BE2C (cell line): ENCODE measurements at regions not wholly inside any gene's neighbourhood (a gene's known extent, or its start where the extent isn't known, plus 50 kb on each side); places are given as distances from the start of the nearest gene placed in this dataset.
"Not testable (repeated sequence)": the region's sequence is repeated elsewhere in the genome, so short reads cannot be mapped to it uniquely, and the experiment has no call there.

Source experiments
- DNase-seq: peaks from one replicate; pipeline ENCODE4 v3.0.0-alpha.2; 2020
- H3K27me3 ChIP-seq: fragments of 250-450 bp; sonication (Bioruptor Pico); 2 replicates; pipeline ENCODE4 v1.5.1; 2020; ENCODE audit warnings: mild to moderate bottlenecking
- H3K36me3 ChIP-seq: fragments of 250-450 bp; sonication (Bioruptor Pico); 2 replicates; pipeline ENCODE4 v1.5.1; 2020; ENCODE audit warnings: mild to moderate bottlenecking
- H3K4me1 ChIP-seq: fragments of 250-450 bp; sonication (Bioruptor Pico); 2 replicates; pipeline ENCODE4 v1.5.1; 2020
- H3K4me3 ChIP-seq: 2 replicates; pipeline ENCODE4 v1.5.1; 2011; ENCODE audit warnings: low read depth, low read length
- H3K9me3 ChIP-seq: fragments of 250-450 bp; sonication (Bioruptor Pico); 2 replicates; pipeline ENCODE4 v1.5.1; 2020
- CTCF ChIP-seq: IDR thresholded peaks from 2 replicates; pipeline ENCODE4 v1.5.1; 2012; ENCODE audit warnings: mild to moderate bottlenecking, low read depth, low read length

GRCh38 chr13:109983447-109983846, 197.1 kb upstream of the IRS2 start:
- no peaks in the 10 kb centered on the region for H3K36me3 ChIP-seq
- peaks cover 17% of the 10 kb centered on the region for H3K27me3 ChIP-seq
- no peak for TF ChIP-seq CTCF
- H3K4me1 ChIP-seq = no peaks in the 10 kb centered on the region
- H3K4me3 ChIP-seq = no peak overlapping the region
- H3K9me3 ChIP-seq = no peaks in the 10 kb centered on the region
- no peak for DNase-seq

GRCh38 chr13:109981000-109981399, 194.6 kb upstream of the IRS2 start:
- DNase-seq = no peak
- no peaks in the 10 kb centered on the region for H3K9me3 ChIP-seq
- no peak overlapping the region for H3K4me3 ChIP-seq
- peaks cover 38% of the 10 kb centered on the region for H3K27me3 ChIP-seq
- no peak for TF ChIP-seq CTCF
- H3K36me3 ChIP-seq = no peaks in the 10 kb centered on the region
- H3K4me1 ChIP-seq = no peaks in the 10 kb centered on the region

GRCh38 chr13:109979676-109980075, 193.3 kb upstream of the IRS2 start:
- H3K9me3 ChIP-seq, H3K4me3 ChIP-seq, H3K4me1 ChIP-seq, DNase-seq, H3K36me3 ChIP-seq: not testable (repeated sequence)
- peaks cover 40% of the 10 kb centered on the region for H3K27me3 ChIP-seq

- no peaks in the 10 kb centered on the region for H3K36me3 ChIP-seq
- H3K27me3 ChIP-seq = peaks cover 38% of the 10 kb centered on the region
- DNase-seq = no peak
- no peak overlapping the region for H3K4me3 ChIP-seq
- H3K9me3 ChIP-seq = no peaks in the 10 kb centered on the region
- TF ChIP-seq CTCF = no peak
- no peaks in the 10 kb centered on the region for H3K4me1 ChIP-seq
Measured at GRCh38 chr13:109979228-109979627, 192.8 kb upstream of the IRS2 start.

GRCh38 chr13:109977212-109977968, 191.0 kb upstream of the IRS2 start:
- TF ChIP-seq CTCF = no peak

GRCh38 chr13:109976206-109976997, 190.0 kb upstream of the IRS2 start:
- DNase-seq = no peak
- Histone ChIP-seq H3K4me1 (no peaks in the 10 kb centered on the region), H3K36me3 (no peaks in the 10 kb centered on the region), H3K27me3 (peaks cover 33% of the 10 kb centered on the region), H3K4me3 (no peak overlapping the region), H3K9me3 (no peaks in the 10 kb centered on the region)
- TF ChIP-seq CTCF = no peak

More at GRCh38 chr13:109977212-109977968, 191.0 kb upstream of the IRS2 start:
- Histone ChIP-seq H3K36me3 (no peaks in the 10 kb centered on the region), H3K4me3 (no peak overlapping the region), H3K9me3 (no peaks in the 10 kb centered on the region), H3K27me3 (peaks cover 32% of the 10 kb centered on the region), H3K4me1 (no peaks in the 10 kb centered on the region)
- no peak for DNase-seq
